Astrocyte (in vitro differentiated cells and primary cell): ENCODE measurements at regions not wholly inside any gene's neighbourhood (a gene's known extent, or its start where the extent isn't known, plus 50 kb on each side); places are given as distances from the start of the nearest gene placed in this dataset.

Source experiments
- DNase-seq: peaks from one replicate; pipeline ENCODE4 v3.0.0-alpha.2; 2010; ENCODE audit warnings: low read depth
- FAIRE-seq: peaks from 2 replicates; lab custom pipeline; 2011; peaks lifted over from hg19 to GRCh38; lab: Jason Lieb, UNC
- H2AFZ ChIP-seq: 2 replicates; pipeline ENCODE4 v1.6.0; 2012; ENCODE audit warnings: low read depth, low read length, inconsistent platforms
- H3K27ac ChIP-seq: 2 replicates; pipeline ENCODE4 v1.5.1; 2011; ENCODE audit warnings: low read depth, low read length, inconsistent platforms
- H3K27me3 ChIP-seq: 2 replicates; pipeline ENCODE4 v1.6.0; 2011; ENCODE audit warnings: low read length, inconsistent platforms; ENCODE audit not compliant: insufficient read depth
- H3K36me3 ChIP-seq: 2 replicates; pipeline ENCODE4 v1.5.1; 2011; ENCODE audit warnings: low read length, inconsistent platforms; ENCODE audit not compliant: insufficient read depth
- H3K4me1 ChIP-seq: 2 replicates; pipeline ENCODE4 v1.5.1; 2011; ENCODE audit warnings: low read length, inconsistent platforms; ENCODE audit not compliant: insufficient read depth
- H3K4me2 ChIP-seq: 2 replicates; pipeline ENCODE4 v1.6.0; 2012; ENCODE audit warnings: low read length, inconsistent platforms
- H3K4me3 ChIP-seq: 2 replicates; pipeline ENCODE4 v1.5.1; 2011; ENCODE audit warnings: low read depth, mild to moderate bottlenecking, low read length, inconsistent platforms; ENCODE audit not compliant: insufficient read depth
- H3K79me2 ChIP-seq: 2 replicates; pipeline ENCODE4 v1.6.0; 2012; ENCODE audit warnings: mild to moderate bottlenecking, low read length, inconsistent platforms; ENCODE audit not compliant: insufficient read depth
- H3K9ac ChIP-seq: 2 replicates; pipeline ENCODE4 v1.6.0; 2012; ENCODE audit warnings: mild to moderate bottlenecking, low read length, inconsistent platforms
- H3K9me3 ChIP-seq: 2 replicates; pipeline ENCODE4 v1.5.1; 2012; ENCODE audit warnings: low read depth, mild to moderate bottlenecking, low read length, inconsistent platforms; ENCODE audit not compliant: insufficient read depth
- H4K20me1 ChIP-seq: 2 replicates; pipeline ENCODE4 v1.6.0; 2012; ENCODE audit warnings: low read length, inconsistent platforms; ENCODE audit not compliant: insufficient read depth
- H3K27ac Mint-ChIP-seq: one replicate; pipeline ENCODE4 v1.8.0; 2021; ENCODE audit warnings: mild to moderate bottlenecking, mixed read lengths; ENCODE audit not compliant: unreplicated experiment
- H3K27me3 Mint-ChIP-seq: one replicate; pipeline ENCODE4 v1.8.0; 2021; ENCODE audit warnings: low read depth, mixed read lengths; ENCODE audit not compliant: unreplicated experiment
- H3K36me3 Mint-ChIP-seq: one replicate; pipeline ENCODE4 v1.8.0; 2021; ENCODE audit warnings: low read depth, mixed read lengths; ENCODE audit not compliant: unreplicated experiment
- H3K4me1 Mint-ChIP-seq: one replicate; pipeline ENCODE4 v1.8.0; 2021; ENCODE audit warnings: low read depth, mixed read lengths; ENCODE audit not compliant: unreplicated experiment
- H3K4me3 Mint-ChIP-seq: one replicate; pipeline ENCODE4 v1.8.0; 2021; ENCODE audit warnings: mild to moderate bottlenecking, moderate library complexity, mixed read lengths; ENCODE audit not compliant: unreplicated experiment
- H3K9me3 Mint-ChIP-seq: one replicate; pipeline ENCODE4 v1.8.0; 2021; ENCODE audit warnings: mild to moderate bottlenecking, mixed read lengths; ENCODE audit not compliant: unreplicated experiment
- EZH2 ChIP-seq: IDR thresholded peaks from 2 replicates; pipeline ENCODE4 v1.6.1; 2012; ENCODE audit warnings: mild to moderate bottlenecking, low read length, inconsistent platforms; ENCODE audit not compliant: insufficient read depth
- TF ChIP-seq, protein P1 (sequence below): IDR thresholded peaks from 2 replicates; pipeline ENCODE4 v1.5.1; 2011; ENCODE audit warnings: low read depth, mild to moderate bottlenecking, inconsistent platforms, low read length, moderate library complexity; ENCODE audit not compliant: insufficient read depth

DNA sequence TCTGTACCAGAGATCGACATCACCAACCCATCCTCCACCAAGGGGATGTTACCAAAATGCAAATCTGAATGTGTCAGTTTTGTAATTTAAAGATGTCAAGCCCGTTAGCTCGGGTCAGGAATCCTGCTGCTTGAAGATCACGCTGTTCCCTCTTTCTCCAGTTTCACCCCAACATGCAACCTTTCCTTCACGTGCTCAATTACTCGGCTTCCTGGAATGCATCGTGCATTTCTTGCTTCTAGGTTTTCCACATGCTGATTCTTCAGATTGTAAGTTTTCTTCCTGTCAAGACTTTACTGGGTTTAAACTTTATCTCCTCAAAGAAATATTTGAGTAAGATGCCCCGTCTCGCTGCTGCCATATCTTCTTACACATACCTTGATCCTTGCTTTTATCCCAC is 209.5 kb upstream of the SNX2 start:
- Histone ChIP-seq H3K36me3 (no peaks in the 10 kb centered on the region), H2AFZ (no peak overlapping the region), H3K4me3 (no peak overlapping the region), H4K20me1 (no peaks in the 10 kb centered on the region), H3K4me2 (no peak overlapping the region), H3K4me1 (no peaks in the 10 kb centered on the region), H3K27me3 (no peaks in the 10 kb centered on the region), H3K9ac (no peak overlapping the region), H3K9me3 (no peaks in the 10 kb centered on the region), H3K79me2 (no peaks in the 10 kb centered on the region), H3K27ac (no peak overlapping the region)
- no peak overlapping the region for H3K27ac Mint-ChIP-seq
- no peak overlapping the region for H3K4me3 Mint-ChIP-seq
- no peaks in the 10 kb centered on the region for H3K9me3 Mint-ChIP-seq
- no peak for FAIRE-seq
- peaks cover 13% of the 10 kb centered on the region for H3K4me1 Mint-ChIP-seq
- TF ChIP-seq, protein P1, sequence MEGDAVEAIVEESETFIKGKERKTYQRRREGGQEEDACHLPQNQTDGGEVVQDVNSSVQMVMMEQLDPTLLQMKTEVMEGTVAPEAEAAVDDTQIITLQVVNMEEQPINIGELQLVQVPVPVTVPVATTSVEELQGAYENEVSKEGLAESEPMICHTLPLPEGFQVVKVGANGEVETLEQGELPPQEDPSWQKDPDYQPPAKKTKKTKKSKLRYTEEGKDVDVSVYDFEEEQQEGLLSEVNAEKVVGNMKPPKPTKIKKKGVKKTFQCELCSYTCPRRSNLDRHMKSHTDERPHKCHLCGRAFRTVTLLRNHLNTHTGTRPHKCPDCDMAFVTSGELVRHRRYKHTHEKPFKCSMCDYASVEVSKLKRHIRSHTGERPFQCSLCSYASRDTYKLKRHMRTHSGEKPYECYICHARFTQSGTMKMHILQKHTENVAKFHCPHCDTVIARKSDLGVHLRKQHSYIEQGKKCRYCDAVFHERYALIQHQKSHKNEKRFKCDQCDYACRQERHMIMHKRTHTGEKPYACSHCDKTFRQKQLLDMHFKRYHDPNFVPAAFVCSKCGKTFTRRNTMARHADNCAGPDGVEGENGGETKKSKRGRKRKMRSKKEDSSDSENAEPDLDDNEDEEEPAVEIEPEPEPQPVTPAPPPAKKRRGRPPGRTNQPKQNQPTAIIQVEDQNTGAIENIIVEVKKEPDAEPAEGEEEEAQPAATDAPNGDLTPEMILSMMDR, result no peak
- TF ChIP-seq EZH2, result no peak
- no peak for DNase-seq
- peaks cover 6% of the 10 kb centered on the region for H3K27me3 Mint-ChIP-seq
- H3K36me3 Mint-ChIP-seq, result peaks cover 2% of the 10 kb centered on the region

- no peak overlapping the region for H2AFZ ChIP-seq
- Mint-ChIP-seq H3K9me3 (peaks cover 2% of the 10 kb centered on the region), H3K27me3 (peaks cover 3% of the 10 kb centered on the region), H3K27ac (no peak overlapping the region), H3K4me1 (peaks cover 11% of the 10 kb centered on the region), H3K4me3 (no peak overlapping the region), H3K36me3 (no peaks in the 10 kb centered on the region)
- H3K79me2 ChIP-seq, result no peaks in the 10 kb centered on the region
- TF ChIP-seq, protein P1, result no peak
- no peak for TF ChIP-seq EZH2
- no peaks in the 10 kb centered on the region for H3K27me3 ChIP-seq
- no peaks in the 10 kb centered on the region for H4K20me1 ChIP-seq
- H3K4me3 ChIP-seq, result no peak overlapping the region
- no peak overlapping the region for H3K4me2 ChIP-seq
- no peaks in the 10 kb centered on the region for H3K9me3 ChIP-seq
- H3K4me1 ChIP-seq, result no peaks in the 10 kb centered on the region
- FAIRE-seq, result no peak
- no peak overlapping the region for H3K27ac ChIP-seq
- no peak overlapping the region for H3K9ac ChIP-seq
- H3K36me3 ChIP-seq, result no peaks in the 10 kb centered on the region
- DNase-seq, result peak; percentile 46
Measured at GRCh38 chr5:122576256-122577016, 198.4 kb upstream of the SNX2 start.

GRCh38 chr5:122581629-122582028 is 193.3 kb upstream of the SNX2 start:
- H3K9me3 Mint-ChIP-seq, result no peaks in the 10 kb centered on the region
- FAIRE-seq (no peak), DNase-seq (no peak)
- no peak overlapping the region for H3K4me3 Mint-ChIP-seq
- H3K27me3 Mint-ChIP-seq, result peaks cover 3% of the 10 kb centered on the region
- Histone ChIP-seq H3K27me3 (no peaks in the 10 kb centered on the region), H4K20me1 (no peaks in the 10 kb centered on the region), H3K4me1 (peaks cover 4% of the 10 kb centered on the region), H3K27ac (no peak overlapping the region), H2AFZ (no peak overlapping the region), H3K79me2 (no peaks in the 10 kb centered on the region), H3K9me3 (no peaks in the 10 kb centered on the region), H3K4me3 (no peak overlapping the region), H3K4me2 (no peak overlapping the region), H3K36me3 (no peaks in the 10 kb centered on the region), H3K9ac (no peak overlapping the region)
- H3K4me1 Mint-ChIP-seq, result peaks cover 17% of the 10 kb centered on the region
- no peak for TF ChIP-seq EZH2
- TF ChIP-seq, protein P1, result no peak
- H3K27ac Mint-ChIP-seq, result no peak overlapping the region
- H3K36me3 Mint-ChIP-seq, result no peaks in the 10 kb centered on the region
